Common myeloid progenitor, CD34-positive (primary cell): ENCODE measurements at regions not wholly inside any gene's neighbourhood (a gene's known extent, or its start where the extent isn't known, plus 50 kb on each side); places are given as distances from the start of the nearest gene placed in this dataset.
A peak's percentile ranks its signal among the peaks of the same experiment; 100 is the strongest.
"Not testable (repeated sequence)": the region's sequence is repeated elsewhere in the genome, so short reads cannot be mapped to it uniquely, and the experiment has no call there.

ENCODE experiments used
- CTCF ChIA-PET: fragments of 350-600 bp; sonication (Branson Sonifier 250); formaldehyde crosslinking; loops from one replicate; lab custom pipeline; 2021; ENCODE audit warnings: antibody characterized with exemption; lab: Charles Lee
- POLR2A ChIA-PET: fragments of 350-600 bp; sonication (Branson Sonifier 250); formaldehyde crosslinking; loops from one replicate; lab custom pipeline; 2021; ENCODE audit warnings: antibody characterized with exemption; lab: Charles Lee
- DNase-seq, 3 donors: peaks; one replicate each; pipeline versions ENCODE4 v3.0.0 to v3.0.0-alpha.2; 2013
- H3K27ac ChIP-seq, 2 experiments: 1 replicate in 1 of 2; 2 replicates in 1 of 2; pipeline ENCODE4 v1.7.0; 2013; ENCODE audit warnings: inconsistent platforms in 2 of 2, low read length in 2 of 2, mild to moderate bottlenecking in 2 of 2, low read depth in 1 of 2, moderate library complexity in 1 of 2; ENCODE audit not compliant: severe bottlenecking in 2 of 2, insufficient read depth in 1 of 2, poor library complexity in 1 of 2
- H3K27me3 ChIP-seq, 5 experiments: replicated peaks in 2 of 5; 1 replicate in 3 of 5; 2 replicates in 2 of 5; pipeline versions ENCODE4 v1.6.1 to v1.7.0; 2013; ENCODE audit warnings: low read length in 4 of 5, mild to moderate bottlenecking in 2 of 5, moderate library complexity in 2 of 5, inconsistent platforms in 1 of 5; ENCODE audit not compliant: insufficient read depth in 5 of 5, control insufficient read depth in 4 of 5
- H3K36me3 ChIP-seq, 4 experiments: 1 replicate in 2 of 4; 2 replicates in 2 of 4; pipeline versions ENCODE4 v1.6.1 to v1.7.0; 2013; ENCODE audit warnings: low read length in 3 of 4, control low read depth in 1 of 4, mild to moderate bottlenecking in 1 of 4; ENCODE audit not compliant: control insufficient read depth in 4 of 4, insufficient read depth in 4 of 4
- H3K4me1 ChIP-seq, 4 experiments: 1 replicate in 3 of 4; 2 replicates in 1 of 4; pipeline versions ENCODE4 v1.6.1 to v1.7.1; 2013; ENCODE audit warnings: low read length in 3 of 4, mild to moderate bottlenecking in 3 of 4, control low read depth in 1 of 4, inconsistent platforms in 1 of 4, moderate library complexity in 1 of 4; ENCODE audit not compliant: control insufficient read depth in 4 of 4, insufficient read depth in 4 of 4; ENCODE audit errors: control extremely low read depth in 1 of 4
- H3K4me3 ChIP-seq, 7 experiments: 1 replicate in 4 of 7; 2 replicates in 3 of 7; pipeline versions ENCODE4 v1.5.1 to v1.7.0; 2013; ENCODE audit warnings: mild to moderate bottlenecking in 7 of 7, low read length in 6 of 7, moderate library complexity in 6 of 7, inconsistent platforms in 2 of 7, low read depth in 2 of 7, control low read depth in 1 of 7; ENCODE audit not compliant: insufficient read depth in 4 of 7, control insufficient read depth in 1 of 7; ENCODE audit errors: extremely low read depth in 1 of 7
- H3K9me3 ChIP-seq, 5 experiments: 1 replicate in 4 of 5; 2 replicates in 1 of 5; pipeline versions ENCODE4 v1.6.1 to v1.7.1; 2013; ENCODE audit warnings: low read length in 4 of 5, mild to moderate bottlenecking in 2 of 5, inconsistent platforms in 1 of 5, low read depth in 1 of 5, moderate library complexity in 1 of 5; ENCODE audit not compliant: control insufficient read depth in 4 of 5, insufficient read depth in 2 of 5; ENCODE audit errors: control extremely low read depth in 1 of 5
- WGBS: methylation state at CpG from one replicate; pipeline ENCODE4 v1.1.5; 2013; ENCODE audit not compliant: insufficient coverage; 5-methylcytosine and 5-hydroxymethylcytosine counted together

GRCh38 chr14:106798166-106798565 is 1271.8 kb downstream of the TMEM121 start:
- H3K4me3 ChIP-seq, H3K4me1 ChIP-seq, H3K9me3 ChIP-seq, H3K27ac ChIP-seq, DNase-seq, H3K36me3 ChIP-seq, H3K27me3 ChIP-seq, POLR2A ChIA-PET: not testable (repeated sequence)
- WGBS: no CpG with 5 or more reads among the region's 4 CpGs
- CTCF ChIA-PET: interaction anchor here (1.0 to 1.7 kb wide), 5 partner anchors 14 to 75 kb away, joined by 3 to 6 read pairs (median 5); no protein-coding TSS in a partner anchor

- peaks cover 0 to 3% (median 0%) of the 10 kb centered on the region in 5 experiments for H3K9me3 ChIP-seq
- H3K36me3 ChIP-seq: no peaks in the 10 kb centered on the region
- 54% methylated on average over 21 of the region's 26 CpGs for WGBS
- peaks cover 0 to 2% (median 0%) of the 10 kb centered on the region in 5 experiments for H3K27me3 ChIP-seq
- POLR2A ChIA-PET: no interaction called here
- no peaks in the 10 kb centered on the region for H3K4me1 ChIP-seq
- CTCF ChIA-PET: interaction anchor here (0.6 to 2.8 kb wide), 9 partner anchors 10 to 563 kb away, joined by 3 to 16 read pairs (median 3); no protein-coding TSS in a partner anchor
- peak; percentile 15 to 36 (median 25) for DNase-seq
- H3K4me3 ChIP-seq: peak overlapping the region in 2 of 7 experiments; percentile 28 to 43
- H3K27ac ChIP-seq: no peak overlapping the region
These were observed 1276.3 kb downstream of the TMEM121 start for GRCh38 chr14:106802413-106803364.

- H3K27ac ChIP-seq: no peak overlapping the region
- no peaks in the 10 kb centered on the region for H3K4me1 ChIP-seq
- CTCF ChIA-PET: interaction anchor here (0.8 to 2.8 kb wide), 6 partner anchors 12 to 70 kb away, joined by 3 to 16 read pairs (median 4); no protein-coding TSS in a partner anchor
- POLR2A ChIA-PET: no interaction called here
- 50% methylated on average over 6 of the region's 6 CpGs for WGBS
- H3K9me3 ChIP-seq: no peaks in the 10 kb centered on the region
- H3K4me3 ChIP-seq: no peak overlapping the region
- DNase-seq: no peak
- no peaks in the 10 kb centered on the region for H3K36me3 ChIP-seq
- peaks cover 0 to 2% (median 0%) of the 10 kb centered on the region in 5 experiments for H3K27me3 ChIP-seq
These were observed 1277.0 kb downstream of the TMEM121 start for GRCh38 chr14:106803379-106803778.

- WGBS: 89% methylated on average over 3 of the region's 3 CpGs
- Histone ChIP-seq H3K4me1 (peaks cover 0 to 9% (median 8%) of the 10 kb centered on the region in 4 experiments), H3K36me3 (no peaks in the 10 kb centered on the region), H3K27me3 (peaks cover 0 to 2% (median 0%) of the 10 kb centered on the region in 5 experiments), H3K27ac (no peak overlapping the region), H3K9me3 (no peaks in the 10 kb centered on the region), H3K4me3 (no peak overlapping the region)
- ChIA-PET CTCF (interaction anchor here (1.6 kb wide), 1 partner anchor 14 kb away, joined by 3 read pairs; no protein-coding TSS in a partner anchor), POLR2A (no interaction called here)
- no peak for DNase-seq
These were observed 1281.1 kb downstream of the TMEM121 start for GRCh38 chr14:106807493-106807892.

- DNase-seq: no peak
- Histone ChIP-seq H3K27ac (no peak overlapping the region), H3K4me1 (peaks cover 0 to 9% (median 8%) of the 10 kb centered on the region in 4 experiments), H3K27me3 (peaks cover 0 to 2% (median 0%) of the 10 kb centered on the region in 5 experiments), H3K4me3 (no peak overlapping the region), H3K9me3 (no peaks in the 10 kb centered on the region), H3K36me3 (no peaks in the 10 kb centered on the region)
- 69% methylated on average over 3 of the region's 3 CpGs for WGBS
- CTCF ChIA-PET: interaction anchor here (1.1 to 1.6 kb wide), 3 partner anchors 15 to 71 kb away, joined by 3 read pairs; no protein-coding TSS in a partner anchor
- POLR2A ChIA-PET: no interaction called here
These were observed 1282.1 kb downstream of the TMEM121 start for GRCh38 chr14:106808458-106808857.

- CTCF ChIA-PET: interaction anchor here (0.8 to 1.1 kb wide), 3 partner anchors 18 to 71 kb away, joined by 3 read pairs; no protein-coding TSS in a partner anchor
- Histone ChIP-seq H3K4me3 (no peak overlapping the region), H3K27me3 (peaks cover 0 to 2% (median 0%) of the 10 kb centered on the region in 5 experiments), H3K4me1 (peaks cover 0 to 9% (median 8%) of the 10 kb centered on the region in 4 experiments), H3K27ac (no peak overlapping the region), H3K36me3 (no peaks in the 10 kb centered on the region), H3K9me3 (no peaks in the 10 kb centered on the region)
- POLR2A ChIA-PET: no interaction called here
- WGBS: no CpG with 5 or more reads among the region's 2 CpGs
- DNase-seq: no peak
These were observed 1282.5 kb downstream of the TMEM121 start for GRCh38 chr14:106808907-106809306.
